GM12874 (cell line): ENCODE measurements at regions not wholly inside any gene's neighbourhood (a gene's known extent, or its start where the extent isn't known, plus 50 kb on each side); places are given as distances from the start of the nearest gene placed in this dataset.

Experiments used
- CTCF ChIP-seq: IDR thresholded peaks from 2 replicates; pipeline ENCODE4 v1.5.1; 2011; ENCODE audit warnings: low read depth, mild to moderate bottlenecking, control low read depth, low read length, moderate library complexity; ENCODE audit not compliant: insufficient read depth

- no peak for TF ChIP-seq CTCF
Observed at GRCh38 chr9:103068753-103069152, 73.6 kb downstream of the CYLC2 start.

GRCh38 chr9:103078581-103078980 is 83.4 kb downstream of the CYLC2 start:
- no peak for TF ChIP-seq CTCF

GRCh38 chr9:103082494-103082893 is 87.4 kb downstream of the CYLC2 start:
- TF ChIP-seq CTCF, result no peak

GRCh38 chr9:103089357-103089756 is 94.2 kb downstream of the CYLC2 start:
- TF ChIP-seq CTCF, result no peak

GRCh38 chr9:103104101-103104500 is 109.0 kb downstream of the CYLC2 start:
- TF ChIP-seq CTCF, result no peak

- no peak for TF ChIP-seq CTCF
Observed at GRCh38 chr9:103116246-103116645, 121.1 kb downstream of the CYLC2 start.

GRCh38 chr9:103126494-103126893 is 131.4 kb downstream of the CYLC2 start:
- no peak for TF ChIP-seq CTCF

GRCh38 chr9:103139891-103140290 is 144.8 kb downstream of the CYLC2 start:
- no peak for TF ChIP-seq CTCF
